ENCODE measurements at regions not wholly inside any gene's neighbourhood (a gene's known extent, or its start where the extent isn't known, plus 50 kb on each side); places are given as distances from the start of the nearest gene placed in this dataset.

DNA sequence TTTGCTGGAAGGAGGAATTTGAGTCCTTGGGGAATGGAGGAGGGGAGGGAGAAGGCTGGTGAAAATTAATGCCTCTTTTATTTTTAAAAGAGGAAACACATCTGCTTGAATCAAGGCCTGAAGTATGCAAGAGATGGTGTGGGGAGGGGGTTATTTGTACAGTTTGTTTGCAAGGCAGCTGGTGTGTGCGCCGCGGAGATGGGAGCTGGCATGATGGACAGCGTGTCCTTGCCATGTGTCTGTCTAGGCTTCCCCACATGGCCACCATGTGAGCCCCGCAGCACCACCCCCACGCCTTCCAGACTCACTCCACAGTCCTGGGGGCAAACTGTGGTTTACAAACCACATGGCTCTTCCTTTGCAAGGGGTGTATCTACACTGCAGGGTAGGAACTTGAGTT, 154.8 kb upstream of the APCDD1 start:
- 84% methylated on average over 6 of the region's 6 CpGs for WGBS (ENCODE audit: low lambda C conversion rate, missing lambda C conversion rate)
- Histone ChIP-seq H3K4me3 (no peak overlapping the region), H3K4me1 (ENCODE audit: insufficient read depth) (no peaks in the 10 kb centered on the region), H3K79me2 (no peaks in the 10 kb centered on the region), H4K20me1 (ENCODE audit: insufficient read depth, poor library complexity, severe bottlenecking) (no peaks in the 10 kb centered on the region), H3K9me2 (replicated peaks; ENCODE audit: insufficient read depth) (no peaks in the 10 kb centered on the region), H3K36me3 (replicated peaks; ENCODE audit: insufficient read depth, low read depth) (no peaks in the 10 kb centered on the region), H3K4me2 (no peak overlapping the region), H3K9me3 (ENCODE audit: low read depth) (no peaks in the 10 kb centered on the region), H3K27ac (no peak overlapping the region), H3K27me3 (no peaks in the 10 kb centered on the region), H2AFZ (no peak overlapping the region)
- DNase-seq (ENCODE audit: low spot score), result no peak
- no peak for TF ChIP-seq CTCF (IDR thresholded peaks at IDR 0.05; ENCODE audit: poor library complexity)

GRCh38 chr18:10300739-10301138, 153.7 kb upstream of the APCDD1 start:
- Histone ChIP-seq H3K27ac (no peak overlapping the region), H3K79me2 (no peaks in the 10 kb centered on the region), H4K20me1 (ENCODE audit: insufficient read depth, poor library complexity, severe bottlenecking) (no peaks in the 10 kb centered on the region), H3K27me3 (no peaks in the 10 kb centered on the region), H2AFZ (no peak overlapping the region), H3K4me1 (ENCODE audit: insufficient read depth) (no peaks in the 10 kb centered on the region), H3K36me3 (replicated peaks; ENCODE audit: insufficient read depth, low read depth) (no peaks in the 10 kb centered on the region), H3K4me3 (no peak overlapping the region), H3K9me2 (replicated peaks; ENCODE audit: insufficient read depth) (no peaks in the 10 kb centered on the region), H3K9me3 (ENCODE audit: low read depth) (no peaks in the 10 kb centered on the region), H3K4me2 (no peak overlapping the region)
- DNase-seq (ENCODE audit: low spot score), result no peak
- WGBS (ENCODE audit: low lambda C conversion rate, missing lambda C conversion rate), result 90% methylated on average over 7 of the region's 7 CpGs
- no peak for TF ChIP-seq CTCF (IDR thresholded peaks at IDR 0.05; ENCODE audit: poor library complexity)
- no peak for TF ChIP-seq EZH2phosphoT487 (IDR thresholded peaks at IDR 0.05; ENCODE audit: low read depth, severe bottlenecking, unreplicated experiment)
- no peak for TF ChIP-seq EZH2 (IDR thresholded peaks at IDR 0.05; ENCODE audit: borderline replicate concordance)

DNA sequence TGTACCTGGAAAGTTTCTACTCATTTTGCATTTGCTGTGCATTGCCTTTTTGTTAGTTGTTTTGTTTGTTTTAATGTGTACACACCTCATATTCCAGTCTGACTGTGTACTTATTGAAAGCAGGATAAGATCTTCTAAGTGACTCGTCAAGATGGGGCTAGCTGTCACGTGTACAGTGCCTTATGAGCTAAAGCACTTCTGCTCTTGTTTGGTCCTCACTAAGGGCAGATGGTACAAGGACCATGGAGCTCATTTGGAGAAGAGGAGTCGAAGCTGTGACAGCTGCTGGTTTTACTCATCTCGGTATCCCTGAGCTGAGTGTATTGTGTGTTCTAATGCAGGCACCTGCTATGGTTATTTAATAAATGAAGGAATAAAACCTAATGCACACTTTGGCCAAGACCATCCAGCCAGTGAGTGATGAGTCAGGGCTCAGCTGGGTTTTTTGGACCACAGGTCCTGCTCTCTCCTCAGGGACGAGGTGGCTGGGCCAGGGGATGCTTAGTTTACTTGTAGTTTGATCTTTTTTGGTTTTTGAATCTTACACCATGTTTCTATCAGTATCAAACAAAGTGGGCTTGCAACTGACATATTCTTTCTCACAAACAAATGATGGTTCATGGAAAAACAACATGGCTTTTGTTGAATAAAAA, 152.5 kb upstream of the APCDD1 start:
- no peaks in the 10 kb centered on the region for H3K9me3 ChIP-seq (ENCODE audit: low read depth)
- no peaks in the 10 kb centered on the region for H3K4me1 ChIP-seq (ENCODE audit: insufficient read depth)
- H3K36me3 ChIP-seq (replicated peaks; ENCODE audit: insufficient read depth, low read depth), result no peaks in the 10 kb centered on the region
- H4K20me1 ChIP-seq (ENCODE audit: insufficient read depth, poor library complexity, severe bottlenecking), result no peaks in the 10 kb centered on the region
- H2AFZ ChIP-seq, result no peak overlapping the region
- 80% methylated on average over 5 of the region's 5 CpGs for WGBS (ENCODE audit: low lambda C conversion rate, missing lambda C conversion rate)
- no peaks in the 10 kb centered on the region for H3K79me2 ChIP-seq
- H3K27ac ChIP-seq, result no peak overlapping the region
- DNase-seq (ENCODE audit: low spot score), result no peak
- H3K4me2 ChIP-seq, result no peak overlapping the region
- TF ChIP-seq EZH2 (IDR thresholded peaks at IDR 0.05; ENCODE audit: borderline replicate concordance) (no peak), CTCF (IDR thresholded peaks at IDR 0.05; ENCODE audit: poor library complexity) (no peak), EZH2phosphoT487 (IDR thresholded peaks at IDR 0.05; ENCODE audit: low read depth, severe bottlenecking, unreplicated experiment) (no peak)
- no peak overlapping the region for H3K4me3 ChIP-seq
- H3K27me3 ChIP-seq, result no peaks in the 10 kb centered on the region
- no peaks in the 10 kb centered on the region for H3K9me2 ChIP-seq (replicated peaks; ENCODE audit: insufficient read depth)

DNA sequence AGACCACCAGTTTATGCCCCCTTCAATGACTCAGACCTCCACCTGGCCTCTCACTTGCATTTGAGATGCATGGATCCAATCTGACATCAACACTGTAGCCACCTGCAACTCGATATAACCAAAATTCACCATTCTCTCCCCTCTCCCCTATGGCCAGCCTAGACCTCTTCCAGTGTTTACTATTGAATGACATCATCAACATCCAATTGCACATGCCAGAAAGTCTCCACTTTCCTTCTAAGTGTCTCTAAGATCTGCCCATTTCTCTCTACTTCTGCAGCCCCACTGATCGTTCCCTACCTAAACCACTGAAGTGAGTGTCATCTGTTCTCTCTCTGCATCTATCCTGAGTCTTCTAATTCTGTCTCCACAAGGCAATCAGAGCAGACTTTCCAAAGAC, 151.3 kb upstream of the APCDD1 start:
- Histone ChIP-seq H3K9me3 (ENCODE audit: low read depth) (no peaks in the 10 kb centered on the region), H4K20me1 (ENCODE audit: insufficient read depth, poor library complexity, severe bottlenecking) (no peaks in the 10 kb centered on the region), H3K36me3 (replicated peaks; ENCODE audit: insufficient read depth, low read depth) (no peaks in the 10 kb centered on the region), H3K27me3 (no peaks in the 10 kb centered on the region), H3K4me2 (no peak overlapping the region), H3K27ac (no peak overlapping the region), H2AFZ (no peak overlapping the region), H3K4me1 (ENCODE audit: insufficient read depth) (no peaks in the 10 kb centered on the region), H3K79me2 (no peaks in the 10 kb centered on the region), H3K4me3 (no peak overlapping the region), H3K9me2 (replicated peaks; ENCODE audit: insufficient read depth) (no peaks in the 10 kb centered on the region)
- TF ChIP-seq CTCF (IDR thresholded peaks at IDR 0.05; ENCODE audit: poor library complexity) (no peak), EZH2 (IDR thresholded peaks at IDR 0.05; ENCODE audit: borderline replicate concordance) (no peak), EZH2phosphoT487 (IDR thresholded peaks at IDR 0.05; ENCODE audit: low read depth, severe bottlenecking, unreplicated experiment) (no peak)
- DNase-seq (ENCODE audit: low spot score), result no peak
- WGBS (ENCODE audit: low lambda C conversion rate, missing lambda C conversion rate), result 95% methylated on average over 2 of the region's 2 CpGs

Data from hepatocyte (in vitro differentiated cells).